ENCODE measurements at regions not wholly inside any gene's neighbourhood (a gene's known extent, or its start where the extent isn't known, plus 50 kb on each side); places are given as distances from the start of the nearest gene placed in this dataset.

- TF ChIP-seq NPAS2 (CRISPR knock-in tag; IDR thresholded peaks at IDR 0.05; ENCODE audit: borderline replicate concordance) (no peak), ATF7-NPFF (CRISPR knock-in tag; IDR thresholded peaks at IDR 0.05; ENCODE audit: low read depth) (no peak), ZFP91 (CRISPR knock-in tag; IDR thresholded peaks at IDR 0.05; ENCODE audit: borderline replicate concordance) (no peak), SIX1 (CRISPR knock-in tag; IDR thresholded peaks at IDR 0.05; ENCODE audit: borderline replicate concordance) (no peak), ZNF343 (CRISPR knock-in tag; IDR thresholded peaks at IDR 0.05) (no peak), ZNF362 (CRISPR knock-in tag; IDR thresholded peaks at IDR 0.05; ENCODE audit: borderline replicate concordance) (no peak), BHLHE40 (IDR thresholded peaks at IDR 0.05; ENCODE audit: low read length) (no peak), MLXIP (CRISPR knock-in tag; IDR thresholded peaks at IDR 0.05; ENCODE audit: borderline replicate concordance) (no peak), ISL2 (CRISPR knock-in tag; IDR thresholded peaks at IDR 0.05) (no peak), RARG (CRISPR knock-in tag; IDR thresholded peaks at IDR 0.05; ENCODE audit: low read depth) (no peak)
Measured at GRCh38 chr9:108130905-108131304, 641.3 kb upstream of the KLF4 start (continued).

Measured in HepG2 (cell line).